ENCODE measurements at regions not wholly inside any gene's neighbourhood (a gene's known extent, or its start where the extent isn't known, plus 50 kb on each side); places are given as distances from the start of the nearest gene placed in this dataset.
A peak's percentile ranks its signal among the peaks of the same experiment; 100 is the strongest.
"Not testable (repeated sequence)": the region's sequence is repeated elsewhere in the genome, so short reads cannot be mapped to it uniquely, and the experiment has no call there.

DNA sequence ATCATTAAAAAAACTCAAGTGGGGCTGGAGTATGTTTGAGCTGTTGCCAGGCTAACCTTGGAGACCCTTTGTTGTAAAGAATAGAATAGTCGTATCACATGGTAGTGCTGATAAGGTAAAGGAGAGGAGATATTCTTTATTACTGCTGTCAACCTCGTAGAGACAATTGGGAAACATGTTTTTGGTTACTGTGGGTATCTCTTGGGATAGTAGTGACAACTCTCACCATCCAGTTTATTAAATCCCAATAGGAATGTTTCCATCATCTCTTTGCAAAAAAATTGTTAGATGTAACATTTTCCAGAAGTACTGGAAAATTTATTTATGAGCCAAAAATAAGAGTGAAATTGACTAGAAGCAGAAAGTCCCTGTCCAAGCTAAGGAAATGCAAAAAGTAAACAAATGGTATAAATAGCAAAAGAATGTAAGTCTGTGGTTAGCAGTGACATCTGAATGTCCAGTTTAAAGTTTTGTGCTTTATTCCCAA is 829.3 kb upstream of the CITED2 start:
- DNase-seq: peak; percentile 80

DNA sequence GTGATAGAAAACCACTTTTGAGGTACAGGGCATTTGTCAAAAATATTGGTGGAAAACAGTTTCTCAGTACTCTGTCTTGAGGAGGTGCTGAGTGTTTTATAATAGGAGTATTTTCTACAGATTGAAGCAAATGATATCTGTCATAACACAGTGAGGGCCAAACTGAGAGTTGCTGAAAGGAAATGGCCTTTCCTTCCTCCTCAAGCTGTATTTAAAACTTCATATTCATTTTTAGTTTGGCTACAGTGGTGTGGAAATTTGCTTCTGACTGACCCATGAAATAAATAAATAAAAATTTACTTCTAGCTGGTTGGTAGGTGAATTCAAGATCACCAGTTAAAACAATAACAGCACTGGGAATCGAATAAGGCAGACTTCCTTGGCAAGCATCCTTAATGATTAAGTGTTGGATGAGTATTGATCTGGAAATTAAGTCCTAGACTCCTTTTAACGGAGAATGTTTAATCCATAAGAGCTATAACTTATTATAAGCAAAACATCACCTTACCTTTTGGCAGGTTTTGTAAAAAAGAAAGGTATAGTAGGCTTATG is 828.6 kb upstream of the CITED2 start:
- no peak for DNase-seq

DNA sequence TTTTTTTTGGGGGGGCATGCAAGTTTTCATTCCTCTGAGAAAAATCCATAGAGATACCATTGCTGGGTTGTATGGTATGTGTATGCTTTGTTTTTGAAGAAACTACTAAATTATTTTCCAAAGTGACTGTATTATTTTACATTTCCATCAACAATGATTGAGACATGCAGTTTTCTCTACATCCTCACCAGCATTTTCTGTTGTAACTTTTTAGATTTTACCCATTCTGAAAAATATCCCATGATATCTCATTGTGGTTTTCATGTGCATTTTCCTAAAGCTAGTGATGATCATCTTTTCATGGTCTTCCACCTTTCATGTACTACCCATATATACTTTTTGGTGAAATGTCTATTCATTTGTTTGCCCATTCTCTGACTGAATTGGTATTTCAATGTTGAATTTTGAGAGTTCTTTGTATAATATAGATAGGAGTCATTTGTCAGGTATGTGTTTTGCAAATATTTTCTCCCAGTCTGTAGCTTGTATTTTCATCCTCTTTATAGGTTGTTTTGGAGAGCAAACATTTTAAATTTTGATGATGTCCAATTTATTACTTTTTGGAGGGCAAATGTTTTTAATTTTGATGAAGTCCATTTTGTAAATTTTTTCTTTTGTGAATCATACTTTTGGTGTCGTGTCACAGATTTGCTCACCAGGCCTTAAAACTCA is 827.5 kb upstream of the CITED2 start:
- no peak for DNase-seq

DNA sequence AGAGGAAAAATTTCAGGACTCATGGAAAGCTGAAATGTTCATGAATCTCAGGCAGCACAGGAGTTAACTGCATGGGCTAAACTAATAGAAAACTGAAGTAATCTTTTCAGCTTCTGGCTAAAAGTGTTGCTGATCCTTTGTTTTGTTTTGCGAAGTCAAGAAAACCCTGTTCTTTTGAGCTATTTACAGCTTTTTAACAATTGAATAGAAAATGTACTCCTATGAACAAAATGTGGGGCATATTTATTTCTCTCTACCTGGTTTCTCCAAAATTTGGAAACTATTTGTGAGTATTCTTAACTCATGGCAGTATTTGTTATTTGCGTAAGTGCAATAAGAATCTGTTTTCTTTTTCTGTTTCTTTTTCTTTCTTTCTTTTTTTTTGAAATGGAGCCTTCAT is 818.8 kb upstream of the CITED2 start:
- no peak for DNase-seq

DNA sequence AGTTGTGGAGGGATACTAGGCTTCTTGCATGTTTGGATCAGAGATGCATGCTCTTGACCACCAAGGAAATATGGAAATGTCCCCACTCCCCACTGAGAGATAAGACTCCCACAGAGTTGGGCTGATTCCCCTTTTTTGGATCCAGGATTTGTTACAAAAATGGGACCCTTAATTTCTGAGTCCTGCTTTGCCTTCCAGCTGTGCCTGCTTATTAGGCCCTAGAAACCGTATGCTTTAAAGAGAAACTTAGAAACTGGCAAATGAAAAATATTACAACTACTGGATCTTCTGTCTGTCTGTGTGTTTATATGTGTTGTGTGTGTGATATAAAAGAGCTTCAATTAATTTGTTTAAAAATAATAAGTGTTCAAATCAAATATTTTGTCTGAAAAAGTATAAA is 817.6 kb upstream of the CITED2 start:
- DNase-seq: no peak

DNA sequence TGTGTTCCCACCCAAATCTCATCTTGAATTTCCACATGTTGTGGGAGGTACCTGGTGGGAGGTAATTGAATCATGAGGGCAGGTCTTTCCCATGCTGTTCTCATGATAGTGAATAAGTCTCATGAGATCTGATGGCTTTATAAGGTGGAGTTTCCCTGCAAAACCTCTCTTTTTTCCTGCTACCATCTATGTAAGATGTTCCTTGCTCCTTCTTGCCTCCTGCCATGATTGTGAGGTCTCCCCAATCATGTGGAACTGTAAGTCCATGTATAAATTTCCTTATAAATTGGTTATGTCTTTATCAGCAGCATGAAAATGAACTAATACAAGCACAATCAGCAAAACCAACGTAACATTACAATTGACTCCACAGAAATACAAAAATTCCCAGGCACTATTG is 814.8 kb upstream of the CITED2 start:
- DNase-seq: not testable (repeated sequence)

DNA sequence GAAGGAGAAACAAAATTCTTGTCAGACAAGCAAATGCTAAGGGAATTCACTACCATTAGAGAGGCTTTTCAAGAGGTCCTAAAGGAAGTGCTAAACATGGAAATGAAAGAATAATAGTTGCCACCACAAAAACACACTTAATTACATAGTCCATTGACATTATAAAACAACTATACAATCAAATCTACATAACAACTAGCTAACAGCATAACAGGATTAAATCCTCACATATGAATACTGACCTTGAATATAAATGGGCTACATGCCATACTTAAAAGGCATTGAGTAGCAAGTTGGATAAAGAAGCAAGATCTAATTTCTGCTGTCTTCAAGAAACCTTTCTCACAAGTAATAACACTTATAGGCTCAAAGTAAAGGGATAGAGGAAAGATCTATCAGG is 811.5 kb upstream of the CITED2 start:
- no peak for DNase-seq

DNA sequence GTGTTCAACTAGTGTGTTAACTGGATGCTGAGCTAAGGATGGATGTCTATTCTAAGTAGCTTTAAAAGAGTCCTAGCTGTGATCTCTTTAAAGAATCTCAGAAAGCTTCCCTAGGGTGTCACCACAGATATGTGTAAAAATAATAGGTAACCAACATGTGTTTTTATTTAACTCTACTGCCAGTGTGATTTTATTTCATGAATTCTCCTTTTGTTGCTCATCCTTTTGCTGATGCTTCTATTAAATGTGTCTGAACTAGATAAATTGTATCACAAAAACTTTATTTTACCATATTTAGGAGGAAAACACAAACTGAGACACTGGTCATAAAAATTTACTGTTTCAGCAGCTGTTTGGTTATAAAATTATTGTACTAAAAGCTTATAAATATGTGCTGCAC is 809.4 kb upstream of the CITED2 start:
- DNase-seq: peak; percentile 92

DNA sequence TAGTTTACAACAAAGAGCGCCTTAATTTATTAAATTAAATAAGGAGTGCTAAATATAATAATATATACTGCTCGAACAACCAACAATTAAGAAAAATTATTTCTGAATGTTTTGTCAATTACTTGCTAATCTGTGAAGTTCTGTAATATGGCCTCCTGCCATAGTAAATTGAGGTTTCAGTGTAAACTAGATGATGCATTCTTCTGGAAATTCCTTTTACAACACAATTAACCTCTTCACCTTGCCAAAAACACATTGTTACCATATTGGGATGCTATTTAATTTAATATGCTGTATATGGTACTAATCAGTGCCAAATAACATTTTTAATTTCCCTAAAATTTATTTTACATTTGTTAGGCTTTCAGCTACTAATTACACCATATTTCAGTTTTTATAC is 808.4 kb upstream of the CITED2 start:
- peak; percentile 74 for DNase-seq

DNA sequence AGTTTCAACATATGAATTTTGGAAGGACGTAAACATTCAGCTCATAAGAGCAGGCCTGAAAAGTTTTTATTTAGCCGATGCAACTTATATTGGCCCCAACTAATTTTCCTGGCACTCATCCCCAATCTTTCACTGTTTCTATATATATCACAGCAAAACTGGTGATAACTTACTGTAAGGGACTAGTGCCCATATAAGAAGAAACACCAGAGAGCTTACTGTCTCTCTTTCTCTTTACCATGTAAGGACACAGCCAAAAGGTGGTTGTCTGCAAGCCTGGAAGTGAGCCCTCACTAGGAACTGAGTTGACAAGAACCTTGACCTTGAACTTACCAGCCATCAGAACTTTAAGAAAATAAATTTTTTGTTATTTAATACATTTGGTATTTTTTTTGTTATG is 807.4 kb upstream of the CITED2 start:
- peak; percentile 72 for DNase-seq

DNA sequence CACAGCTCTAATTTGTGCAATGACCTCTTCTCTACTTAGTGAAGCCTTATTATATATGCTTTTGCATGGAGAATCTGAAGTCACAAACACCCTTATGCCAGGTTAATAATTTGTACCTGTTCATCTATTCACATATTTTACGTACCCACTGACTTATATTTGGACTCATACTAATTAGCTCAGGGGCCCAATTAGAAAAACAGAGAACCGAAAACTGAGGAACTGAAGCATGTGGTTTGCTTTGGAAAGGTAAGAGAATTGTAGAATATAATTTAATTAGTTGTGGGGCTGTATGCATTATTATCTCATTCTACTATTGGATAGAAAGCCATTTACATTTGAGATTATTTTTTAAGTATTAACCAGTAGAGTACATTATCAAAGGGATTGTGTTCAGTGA is 805.9 kb upstream of the CITED2 start:
- no peak for DNase-seq

DNA sequence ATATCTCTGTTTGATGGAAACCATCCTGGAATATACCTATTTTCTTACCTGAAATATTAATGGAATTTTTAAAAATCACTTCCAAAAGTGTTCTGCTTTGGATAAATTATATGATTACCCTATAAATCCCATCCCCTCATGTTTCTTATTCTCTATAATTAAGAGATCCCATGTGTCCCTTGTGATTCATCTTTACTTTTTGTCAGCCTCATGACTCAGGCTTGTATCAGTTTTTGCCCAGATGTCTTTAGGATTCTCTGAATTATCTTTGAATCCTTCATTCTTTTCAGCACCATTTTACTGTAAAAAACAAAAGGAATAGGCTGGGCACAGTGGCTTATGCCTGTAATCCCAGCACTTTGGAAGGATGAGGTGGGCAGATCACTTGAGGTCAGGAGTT is 804.5 kb upstream of the CITED2 start:
- peak; percentile 91 for DNase-seq

DNA sequence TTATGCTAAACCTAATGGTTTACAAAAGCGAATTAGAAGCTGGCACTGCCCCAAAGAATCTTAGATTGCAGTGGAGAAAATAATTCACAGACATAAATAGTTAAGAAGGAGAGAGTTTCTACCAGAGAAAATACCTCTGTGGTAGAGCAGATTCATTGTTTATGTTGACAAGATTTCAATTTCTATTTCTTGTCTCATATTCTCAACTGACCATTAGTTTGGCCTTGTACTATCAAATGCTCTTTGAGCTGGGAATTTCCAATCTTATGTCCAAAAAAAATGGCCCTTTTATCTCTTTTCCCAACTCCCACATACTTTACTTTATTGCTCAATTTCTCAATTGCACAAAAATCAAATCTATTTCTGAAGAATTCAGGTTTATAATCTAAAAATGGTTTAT is 804.1 kb upstream of the CITED2 start:
- peak; percentile 79 for DNase-seq

DNA sequence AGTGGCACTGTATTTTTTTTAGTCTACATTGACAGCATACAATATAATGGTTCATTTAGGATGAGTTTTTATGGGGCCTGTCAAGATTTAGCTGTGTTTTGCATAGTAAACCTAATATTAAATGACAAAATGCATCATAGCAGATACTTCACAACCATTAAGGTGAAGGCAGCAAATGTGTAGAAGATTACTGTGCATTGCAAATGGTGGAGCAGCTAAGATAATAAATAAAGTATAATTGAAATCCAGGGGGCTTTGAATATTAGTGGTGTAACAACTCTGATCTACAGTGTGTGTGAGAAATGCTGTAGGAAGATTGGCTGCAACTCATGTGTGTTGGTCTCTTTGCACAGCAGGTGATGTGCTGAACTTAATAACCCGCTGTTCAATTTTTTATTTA is 801.9 kb upstream of the CITED2 start:
- no peak for DNase-seq

DNA sequence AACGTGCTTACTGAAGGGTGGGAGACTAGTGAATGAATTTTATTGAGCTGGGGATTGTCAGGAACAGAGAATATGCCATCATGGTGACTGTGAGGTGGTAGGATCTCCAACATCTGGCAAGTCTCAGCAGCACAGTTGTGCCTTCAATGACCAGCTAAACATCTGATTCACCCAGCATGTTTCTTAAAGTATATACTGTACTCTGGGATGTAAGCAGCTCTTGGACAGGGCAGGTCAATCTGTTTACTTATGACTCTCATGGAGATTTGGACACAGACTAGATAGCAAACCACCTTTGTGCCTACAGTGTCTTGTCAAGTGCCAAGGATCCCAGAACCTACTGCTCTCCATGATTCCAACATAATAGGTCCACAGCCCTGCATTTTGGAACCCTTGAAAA is 801.0 kb upstream of the CITED2 start:
- DNase-seq: no peak

DNA sequence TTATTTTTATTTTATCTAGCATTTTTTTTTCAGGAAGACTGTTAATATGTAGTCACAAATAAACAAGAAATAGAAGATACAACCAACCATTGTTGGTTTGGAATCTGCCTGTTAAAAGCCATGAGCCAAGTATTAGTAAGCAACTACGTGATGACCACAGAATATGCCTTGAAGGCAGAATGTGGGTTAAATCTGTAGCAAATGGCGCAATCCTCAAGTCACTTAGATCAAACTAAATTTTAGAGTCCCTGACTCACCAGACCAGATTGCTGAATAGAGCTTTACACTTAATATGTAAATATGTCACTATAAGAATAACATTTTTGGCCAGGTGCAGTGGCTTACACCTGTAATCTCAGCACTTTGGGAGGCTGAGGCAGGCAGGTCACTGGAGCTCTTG is 800.1 kb upstream of the CITED2 start:
- peak; percentile 96 for DNase-seq

DNA sequence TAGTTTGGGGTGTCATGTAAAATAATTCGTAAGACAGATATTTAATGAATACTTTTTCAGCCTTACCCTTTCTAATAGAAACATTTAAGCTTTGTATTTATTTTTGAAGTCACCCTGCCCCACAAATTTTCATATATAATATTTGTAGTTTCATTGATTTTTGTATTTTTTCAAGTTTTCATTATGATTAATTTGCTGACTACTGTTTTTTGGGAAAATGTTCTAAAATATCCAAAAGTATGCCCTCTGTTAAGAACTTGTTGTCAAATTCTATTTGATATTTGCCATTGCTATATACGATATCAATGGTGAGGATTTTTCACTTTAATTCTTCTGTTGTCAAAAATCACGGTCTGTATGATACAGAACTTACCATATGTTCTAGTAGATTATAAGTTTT is 793.9 kb upstream of the CITED2 start:
- DNase-seq: no peak

DNA sequence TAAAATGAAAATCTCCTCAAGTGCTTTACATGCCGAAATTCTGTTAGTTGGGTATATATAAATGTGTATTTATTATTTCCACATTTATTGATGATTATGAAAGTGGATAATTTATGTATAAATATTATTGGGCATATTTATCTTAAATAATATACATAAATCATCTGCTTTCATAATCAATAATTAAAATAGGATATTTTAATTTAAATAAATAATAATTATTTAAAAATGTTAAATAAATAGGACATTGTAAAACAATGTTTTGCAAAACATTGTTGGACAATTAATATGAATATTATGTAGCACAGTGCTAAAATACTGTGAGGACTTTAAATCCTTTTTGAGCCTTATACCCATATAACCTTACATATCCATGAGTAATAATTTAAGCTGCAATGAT is 786.5 kb upstream of the CITED2 start:
- DNase-seq: no peak

DNA sequence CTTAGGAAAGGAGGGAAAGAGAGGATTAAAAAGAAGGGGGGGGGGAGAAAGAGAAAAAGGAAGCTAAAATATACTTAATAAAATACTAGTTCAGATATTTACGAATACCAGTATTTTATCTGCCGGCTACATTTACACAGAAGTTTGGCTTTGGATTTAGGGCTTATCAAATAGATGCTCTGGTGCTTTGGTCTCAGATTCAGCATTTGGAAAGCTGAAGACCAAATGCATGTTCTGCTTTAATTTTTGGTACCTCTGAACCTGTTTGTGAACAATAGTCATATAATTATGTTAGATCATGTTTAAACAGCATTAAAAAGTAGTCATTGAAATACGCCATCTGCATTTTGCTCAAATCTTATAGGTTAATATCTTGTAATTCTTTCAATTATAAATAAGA is 786.0 kb upstream of the CITED2 start:
- no peak for DNase-seq

DNA sequence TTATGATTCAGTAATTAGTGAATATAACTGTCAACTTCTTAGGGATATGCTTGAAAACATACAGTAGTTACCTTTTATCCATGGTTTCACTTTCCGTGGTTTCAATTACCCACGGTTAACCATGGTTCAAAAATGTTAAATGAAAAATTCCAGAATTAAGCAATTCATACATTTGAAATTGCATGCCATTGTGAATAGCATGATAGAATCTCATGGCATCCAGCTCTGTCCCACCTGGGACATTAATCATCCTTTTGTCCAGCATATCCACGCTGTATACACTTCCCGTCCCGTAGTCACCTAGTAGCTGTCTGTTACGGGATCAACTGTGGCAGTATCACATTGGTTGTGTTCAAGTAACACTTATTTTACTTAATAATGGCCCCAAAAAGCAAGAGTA is 781.7 kb upstream of the CITED2 start:
- no peak for DNase-seq

DNA sequence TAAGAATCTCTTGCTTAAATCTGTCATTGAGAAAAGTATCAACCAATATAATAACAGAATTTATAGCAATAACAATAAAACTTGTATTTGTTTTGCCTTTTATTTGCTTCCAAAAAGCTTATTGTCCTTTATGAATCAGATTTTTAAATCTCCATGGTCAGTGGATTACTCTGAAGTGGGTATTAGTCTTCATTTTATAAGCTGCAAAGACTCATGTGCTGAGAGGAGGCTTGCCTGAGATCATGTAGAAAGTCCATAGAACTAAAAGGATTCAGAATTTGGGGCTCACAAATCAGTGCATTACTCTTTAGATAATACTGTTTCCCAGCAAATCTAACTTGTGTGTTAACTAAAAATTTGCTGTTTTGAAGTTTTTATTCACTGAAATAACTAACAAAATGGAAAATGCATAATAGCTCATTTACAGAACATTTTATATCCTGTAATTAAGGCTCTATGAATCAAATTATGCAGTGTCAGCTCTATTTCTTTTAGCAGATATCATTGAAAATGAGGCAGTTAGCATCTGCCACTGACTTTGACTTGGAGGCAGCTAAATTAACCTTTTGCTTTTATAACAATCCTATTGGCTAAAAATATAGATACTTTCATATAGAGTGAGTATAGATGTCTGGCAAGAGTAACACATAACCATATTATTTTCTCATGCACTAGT is 781.1 kb upstream of the CITED2 start:
- no peak for DNase-seq

DNA sequence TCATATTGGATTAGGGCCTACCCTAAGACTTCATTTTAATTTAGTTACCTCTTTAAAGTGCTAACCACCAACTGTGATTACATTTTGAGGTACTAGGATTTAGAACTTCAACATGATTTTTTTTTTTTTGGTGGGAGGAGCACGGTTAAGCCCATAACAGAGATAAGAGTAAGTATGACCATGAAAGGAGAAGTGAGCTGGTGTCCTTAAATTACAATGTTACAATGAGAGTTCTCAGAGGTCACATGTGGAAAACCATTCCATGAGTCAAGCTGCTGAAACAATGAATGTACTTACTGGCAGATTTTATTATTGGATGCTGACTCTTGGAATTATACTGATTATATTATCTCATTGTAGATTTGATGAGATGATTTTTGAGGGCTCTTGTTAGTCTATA is 779.3 kb upstream of the CITED2 start:
- DNase-seq: peak; percentile 17

DNA sequence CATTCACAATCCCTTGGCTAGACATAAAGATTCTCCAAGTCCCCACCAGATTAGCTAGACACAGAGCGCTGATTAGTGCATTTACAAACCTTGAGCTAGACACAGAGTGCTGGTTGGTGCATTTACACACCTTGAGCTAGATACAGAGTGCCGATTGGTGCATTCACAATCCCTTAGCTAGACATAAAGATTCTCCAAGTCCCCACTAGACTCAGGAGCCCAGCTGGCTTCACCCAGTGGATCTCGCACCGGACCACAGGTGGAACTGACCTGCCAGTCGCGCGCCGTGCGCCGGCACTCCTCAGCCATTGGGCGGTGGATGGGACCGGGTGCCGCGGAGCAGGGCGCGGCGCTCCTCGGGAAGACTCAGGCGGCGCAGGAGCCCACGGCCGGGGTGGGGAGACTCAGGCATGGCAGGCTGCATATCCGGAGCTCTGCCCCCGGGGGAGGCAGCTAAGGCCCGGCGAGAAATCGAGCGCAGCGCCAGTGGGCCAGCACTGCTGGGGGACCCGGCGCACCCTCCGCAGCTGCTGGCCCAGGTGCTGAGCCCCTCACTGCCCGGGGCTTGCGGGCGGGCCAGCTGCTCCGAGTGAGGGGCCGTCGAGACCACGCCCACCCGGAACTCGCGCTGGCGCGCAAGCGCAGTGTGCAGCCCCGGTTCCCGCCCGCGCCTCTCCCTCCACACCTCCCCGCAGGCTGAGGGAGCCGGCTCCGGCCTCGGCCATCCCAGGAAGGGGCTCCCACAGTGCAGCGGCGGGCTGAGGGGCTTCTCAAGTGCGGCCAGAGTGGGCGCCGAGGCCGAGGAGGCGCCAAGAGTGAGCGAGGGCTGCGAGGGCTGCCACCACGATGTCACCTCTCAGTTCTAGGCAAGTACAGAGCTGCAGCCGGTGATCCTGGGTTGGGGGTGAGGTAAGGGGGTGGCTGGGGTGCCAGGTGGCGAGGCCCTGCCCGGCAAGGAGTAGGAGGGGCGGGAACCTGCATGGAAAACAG is 773.7 kb upstream of the CITED2 start:
- DNase-seq: not testable (repeated sequence)

Measured in fibroblast of skin of right quadriceps (primary cell).